Stimulated activated effector memory CD8-positive, alpha-beta T cell treated with anti-CD3 and anti-CD28 coated beads, Interleukin-12 subunit alpha, Interleukin-12 subunit beta, amount 100 ng/mL, for 72 hours (primary cell): ENCODE measurements at regions not wholly inside any gene's neighbourhood (a gene's known extent, or its start where the extent isn't known, plus 50 kb on each side); places are given as distances from the start of the nearest gene placed in this dataset.

ENCODE experiments used
- ATAC-seq: fragments of 150-1000 bp; cut with Tn5 transposase; 2 replicates; pipeline ENCODE4 v1.10.0; 2021
- DNase-seq, 2 donors: peaks; one replicate each; pipeline ENCODE4 v3.0.0; 2021 to 2022; ENCODE audit warnings: low spot score in 2 of 2
- H3K27ac Mint-ChIP-seq: one replicate; pipeline ENCODE4 v1.8.0; 2022; ENCODE audit warnings: mild to moderate bottlenecking, mixed read lengths
- H3K36me3 Mint-ChIP-seq: one replicate; pipeline ENCODE4 v1.8.0; 2022; ENCODE audit warnings: mild to moderate bottlenecking, mixed read lengths
- H3K4me1 Mint-ChIP-seq: one replicate; pipeline ENCODE4 v1.8.0; 2022; ENCODE audit warnings: mixed read lengths
- H3K4me3 Mint-ChIP-seq: one replicate; pipeline ENCODE4 v1.8.0; 2022; ENCODE audit warnings: mild to moderate bottlenecking, mixed read lengths
- H3K9me3 Mint-ChIP-seq: one replicate; pipeline ENCODE4 v1.8.0; 2022; ENCODE audit warnings: mixed read lengths

- ATAC-seq (no peak), DNase-seq (no peak)
- Mint-ChIP-seq H3K27ac (no peak overlapping the region), H3K36me3 (no peaks in the 10 kb centered on the region), H3K4me3 (no peak overlapping the region), H3K4me1 (no peaks in the 10 kb centered on the region), H3K9me3 (peaks cover 30% of the 10 kb centered on the region)
Observed at GRCh38 chr15:46589088-46589487, 954.3 kb downstream of the SQOR start.

GRCh38 chr15:46591462-46591861 is 956.6 kb downstream of the SQOR start:
- no peaks in the 10 kb centered on the region for H3K36me3 Mint-ChIP-seq
- DNase-seq (no peak), ATAC-seq (no peak)
- peaks cover 26% of the 10 kb centered on the region for H3K9me3 Mint-ChIP-seq
- H3K4me1 Mint-ChIP-seq, result no peaks in the 10 kb centered on the region
- no peak overlapping the region for H3K4me3 Mint-ChIP-seq
- no peak overlapping the region for H3K27ac Mint-ChIP-seq

- ATAC-seq (no peak), DNase-seq (no peak)
- Mint-ChIP-seq H3K4me3 (no peak overlapping the region), H3K4me1 (no peaks in the 10 kb centered on the region), H3K9me3 (peaks cover 20% of the 10 kb centered on the region), H3K27ac (no peak overlapping the region), H3K36me3 (no peaks in the 10 kb centered on the region)
Observed at GRCh38 chr15:46595016-46595415, 960.2 kb downstream of the SQOR start.

- DNase-seq (no peak), ATAC-seq (no peak)
- Mint-ChIP-seq H3K4me3 (no peak overlapping the region), H3K27ac (no peak overlapping the region), H3K36me3 (no peaks in the 10 kb centered on the region), H3K4me1 (no peaks in the 10 kb centered on the region), H3K9me3 (peaks cover 6% of the 10 kb centered on the region)
Observed at GRCh38 chr15:46607077-46607476, 972.2 kb downstream of the SQOR start.

- H3K27ac Mint-ChIP-seq, result no peak overlapping the region
- DNase-seq (no peak), ATAC-seq (no peak)
- no peak overlapping the region for H3K4me3 Mint-ChIP-seq
- H3K4me1 Mint-ChIP-seq, result no peaks in the 10 kb centered on the region
- no peaks in the 10 kb centered on the region for H3K36me3 Mint-ChIP-seq
- H3K9me3 Mint-ChIP-seq, result peaks cover 16% of the 10 kb centered on the region
Observed at GRCh38 chr15:46616033-46616432, 981.2 kb downstream of the SQOR start.

GRCh38 chr15:46617507-46617906 is 982.7 kb downstream of the SQOR start:
- H3K9me3 Mint-ChIP-seq, result peaks cover 16% of the 10 kb centered on the region
- H3K4me1 Mint-ChIP-seq, result no peaks in the 10 kb centered on the region
- no peak for DNase-seq

GRCh38 chr15:46618984-46619383 is 984.2 kb downstream of the SQOR start:
- Mint-ChIP-seq H3K27ac (no peak overlapping the region), H3K9me3 (peaks cover 17% of the 10 kb centered on the region), H3K36me3 (no peaks in the 10 kb centered on the region), H3K4me3 (no peak overlapping the region), H3K4me1 (no peaks in the 10 kb centered on the region)
- DNase-seq (no peak), ATAC-seq (no peak)

More at GRCh38 chr15:46617507-46617906, 982.7 kb downstream of the SQOR start:
- no peak for ATAC-seq
- H3K4me3 Mint-ChIP-seq, result no peak overlapping the region
- no peaks in the 10 kb centered on the region for H3K36me3 Mint-ChIP-seq
- no peak overlapping the region for H3K27ac Mint-ChIP-seq

- no peaks in the 10 kb centered on the region for H3K36me3 Mint-ChIP-seq
- ATAC-seq (no peak), DNase-seq (no peak)
- H3K9me3 Mint-ChIP-seq, result peaks cover 25% of the 10 kb centered on the region
- H3K4me1 Mint-ChIP-seq, result no peaks in the 10 kb centered on the region
- H3K27ac Mint-ChIP-seq, result no peak overlapping the region
- no peak overlapping the region for H3K4me3 Mint-ChIP-seq
Observed at GRCh38 chr15:46620392-46621013, 985.7 kb downstream of the SQOR start.

- Mint-ChIP-seq H3K4me3 (no peak overlapping the region), H3K27ac (no peak overlapping the region), H3K36me3 (no peaks in the 10 kb centered on the region), H3K9me3 (peaks cover 23% of the 10 kb centered on the region), H3K4me1 (no peaks in the 10 kb centered on the region)
- DNase-seq (no peak), ATAC-seq (no peak)
Observed at GRCh38 chr15:46622851-46623250, 988.0 kb downstream of the SQOR start.

GRCh38 chr15:46636206-46636605 is 1001.4 kb downstream of the SQOR start:
- H3K4me1 Mint-ChIP-seq, result no peaks in the 10 kb centered on the region
- no peak overlapping the region for H3K27ac Mint-ChIP-seq

GRCh38 chr15:46644501-46645481 is 1010.0 kb downstream of the SQOR start:
- DNase-seq (no peak), ATAC-seq (no peak)
- Mint-ChIP-seq H3K4me1 (no peaks in the 10 kb centered on the region), H3K36me3 (no peaks in the 10 kb centered on the region), H3K4me3 (no peak overlapping the region), H3K9me3 (peaks cover 9% of the 10 kb centered on the region), H3K27ac (no peak overlapping the region)

More at GRCh38 chr15:46636206-46636605, 1001.4 kb downstream of the SQOR start:
- Mint-ChIP-seq H3K36me3 (no peaks in the 10 kb centered on the region), H3K4me3 (no peak overlapping the region), H3K9me3 (no peaks in the 10 kb centered on the region)
- DNase-seq (no peak), ATAC-seq (no peak)

- H3K4me3 Mint-ChIP-seq, result no peak overlapping the region
- DNase-seq, result no peak
- no peaks in the 10 kb centered on the region for H3K36me3 Mint-ChIP-seq
- ATAC-seq, result no peak
- no peak overlapping the region for H3K27ac Mint-ChIP-seq
- H3K4me1 Mint-ChIP-seq, result no peaks in the 10 kb centered on the region
- H3K9me3 Mint-ChIP-seq, result peaks cover 12% of the 10 kb centered on the region
Observed at GRCh38 chr15:46646490-46646889, 1011.7 kb downstream of the SQOR start.

- Mint-ChIP-seq H3K36me3 (no peaks in the 10 kb centered on the region), H3K4me1 (no peaks in the 10 kb centered on the region)
- no peak for ATAC-seq
Observed at GRCh38 chr15:46647046-46647445, 1012.2 kb downstream of the SQOR start.

GRCh38 chr15:46652266-46652665 is 1017.4 kb downstream of the SQOR start:
- Mint-ChIP-seq H3K4me3 (no peak overlapping the region), H3K36me3 (no peaks in the 10 kb centered on the region), H3K4me1 (no peaks in the 10 kb centered on the region), H3K9me3 (peaks cover 5% of the 10 kb centered on the region), H3K27ac (no peak overlapping the region)
- no peak for ATAC-seq
- no peak for DNase-seq

More at GRCh38 chr15:46647046-46647445, 1012.2 kb downstream of the SQOR start:
- Mint-ChIP-seq H3K27ac (no peak overlapping the region), H3K9me3 (peaks cover 10% of the 10 kb centered on the region), H3K4me3 (no peak overlapping the region)
- no peak for DNase-seq

GRCh38 chr15:46654993-46655392 is 1020.2 kb downstream of the SQOR start:
- no peak for DNase-seq

More at GRCh38 chr15:46654993-46655392, 1020.2 kb downstream of the SQOR start:
- H3K4me3 Mint-ChIP-seq, result no peak overlapping the region
- ATAC-seq, result no peak
- H3K36me3 Mint-ChIP-seq, result no peaks in the 10 kb centered on the region
- H3K9me3 Mint-ChIP-seq, result peaks cover 20% of the 10 kb centered on the region
- H3K27ac Mint-ChIP-seq, result no peak overlapping the region
- H3K4me1 Mint-ChIP-seq, result no peaks in the 10 kb centered on the region
